ENCODE measurements at regions not wholly inside any gene's neighbourhood (a gene's known extent, or its start where the extent isn't known, plus 50 kb on each side); places are given as distances from the start of the nearest gene placed in this dataset.

- TF ChIP-seq CTCF (IDR thresholded peaks at IDR 0.05) (no peak), POLR2AphosphoS5 (IDR thresholded peaks at IDR 0.05) (no peak)
- H3K9me3 ChIP-seq: no peaks in the 10 kb centered on the region
- no peak overlapping the region for H3K27ac ChIP-seq
- H3K4me1 ChIP-seq: no peaks in the 10 kb centered on the region
- H3K36me3 ChIP-seq: no peaks in the 10 kb centered on the region
- no peak for DNase-seq (ENCODE audit: low spot score in 2 of 2)
- no peaks in the 10 kb centered on the region for H3K27me3 ChIP-seq
- H3K4me3 ChIP-seq: no peak overlapping the region
- intact Hi-C loops (cut with DNase I; ENCODE audit: low total_unique reads): no loop called here
These were observed 215.4 kb upstream of the ITGA4 start for GRCh38 chr2:181241797-181242196.

- Histone ChIP-seq H3K4me1 (no peaks in the 10 kb centered on the region), H3K36me3 (no peaks in the 10 kb centered on the region), H3K27ac (no peak overlapping the region), H3K9me3 (no peaks in the 10 kb centered on the region), H3K4me3 (no peak overlapping the region), H3K27me3 (no peaks in the 10 kb centered on the region)
- intact Hi-C loops (cut with DNase I; ENCODE audit: low total_unique reads): no loop called here
- TF ChIP-seq POLR2A (IDR thresholded peaks at IDR 0.05): no peak
- no peak for TF ChIP-seq CTCF (IDR thresholded peaks at IDR 0.05)
- no peak for TF ChIP-seq POLR2AphosphoS5 (IDR thresholded peaks at IDR 0.05)
- DNase-seq (ENCODE audit: low spot score in 2 of 2): no peak
These were observed 214.9 kb upstream of the ITGA4 start for GRCh38 chr2:181242262-181242661.

GRCh38 chr2:181243319-181243718, 213.9 kb upstream of the ITGA4 start:
- H3K4me3 ChIP-seq: no peak overlapping the region
- H3K27me3 ChIP-seq: no peaks in the 10 kb centered on the region
- H3K27ac ChIP-seq: no peak overlapping the region
- TF ChIP-seq CTCF (IDR thresholded peaks at IDR 0.05): no peak
- TF ChIP-seq POLR2A (IDR thresholded peaks at IDR 0.05): no peak
- H3K4me1 ChIP-seq: no peaks in the 10 kb centered on the region
- no peaks in the 10 kb centered on the region for H3K36me3 ChIP-seq
- no peaks in the 10 kb centered on the region for H3K9me3 ChIP-seq
- DNase-seq (ENCODE audit: low spot score in 2 of 2): no peak
- intact Hi-C loops (cut with DNase I; ENCODE audit: low total_unique reads): no loop called here

- no peak for DNase-seq (ENCODE audit: low spot score in 2 of 2)
These were observed 206.5 kb upstream of the ITGA4 start for GRCh38 chr2:181250691-181251090.

More at GRCh38 chr2:181250691-181251090, 206.5 kb upstream of the ITGA4 start:
- TF ChIP-seq CTCF (IDR thresholded peaks at IDR 0.05) (no peak), POLR2AphosphoS5 (IDR thresholded peaks at IDR 0.05) (no peak), POLR2A (IDR thresholded peaks at IDR 0.05) (no peak)
- Histone ChIP-seq H3K27me3 (no peaks in the 10 kb centered on the region), H3K27ac (no peak overlapping the region), H3K36me3 (no peaks in the 10 kb centered on the region), H3K4me1 (no peaks in the 10 kb centered on the region), H3K9me3 (no peaks in the 10 kb centered on the region), H3K4me3 (no peak overlapping the region)
- intact Hi-C loops (cut with DNase I; ENCODE audit: low total_unique reads): no loop called here

Data from breast epithelium (tissue), 4 donors.